WERI-Rb-1 (cell line): ENCODE measurements at regions not wholly inside any gene's neighbourhood (a gene's known extent, or its start where the extent isn't known, plus 50 kb on each side); places are given as distances from the start of the nearest gene placed in this dataset.
"Not testable (repeated sequence)": the region's sequence is repeated elsewhere in the genome, so short reads cannot be mapped to it uniquely, and the experiment has no call there.

Experiments used
- DNase-seq: peaks from one replicate; pipeline ENCODE4 v3.0.0-alpha.2; 2020
- H3K27ac ChIP-seq: fragments of 250-450 bp; sonication (Bioruptor Pico); 2 replicates; pipeline ENCODE4 v1.5.1; 2020; ENCODE audit warnings: mild to moderate bottlenecking, moderate library complexity
- H3K27me3 ChIP-seq: fragments of 250-450 bp; sonication (Bioruptor Pico); 2 replicates; pipeline ENCODE4 v1.5.1; 2021; ENCODE audit warnings: mild to moderate bottlenecking, low read depth, moderate library complexity; ENCODE audit not compliant: insufficient read depth, severe bottlenecking
- H3K36me3 ChIP-seq: fragments of 250-450 bp; sonication (Bioruptor Pico); 2 replicates; pipeline ENCODE4 v1.5.1; 2020; ENCODE audit warnings: mild to moderate bottlenecking, moderate library complexity
- H3K4me3 ChIP-seq: 2 replicates; pipeline ENCODE4 v1.5.1; 2011; ENCODE audit warnings: low read depth, mild to moderate bottlenecking, control low read depth, low read length
- H3K9me3 ChIP-seq: fragments of 250-450 bp; sonication (Bioruptor Pico); 2 replicates; pipeline ENCODE4 v1.5.1; 2021; ENCODE audit warnings: mild to moderate bottlenecking, moderate library complexity; ENCODE audit not compliant: severe bottlenecking
- TF ChIP-seq, protein P1 (sequence below): IDR thresholded peaks from 2 replicates; pipeline ENCODE4 v1.5.1; 2011; ENCODE audit warnings: low read depth, mild to moderate bottlenecking, control low read depth, inconsistent platforms, low read length

DNA sequence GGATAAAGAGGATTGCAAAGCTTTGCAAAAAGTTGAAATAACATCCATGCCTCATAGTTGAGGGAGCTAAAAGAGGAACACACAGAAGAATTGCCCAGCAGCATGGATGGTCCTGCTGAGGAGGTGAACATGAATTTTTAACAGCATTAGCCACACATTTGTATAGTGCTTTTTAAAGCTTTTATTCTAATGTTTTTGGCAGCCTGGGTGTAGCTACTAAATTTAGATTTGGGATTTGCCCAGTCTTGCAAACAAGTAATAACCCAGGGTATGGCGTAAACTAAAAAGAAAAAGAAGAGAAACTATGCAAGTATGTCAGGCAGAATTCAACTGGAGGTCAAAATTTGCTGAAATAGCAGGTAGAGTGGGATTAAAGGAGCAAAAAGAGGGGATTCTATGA is 75.1 kb upstream of the PTPRK start:
- H3K4me3 ChIP-seq: no peak overlapping the region
- H3K27me3 ChIP-seq: no peaks in the 10 kb centered on the region
- H3K27ac ChIP-seq: no peak overlapping the region
- no peaks in the 10 kb centered on the region for H3K9me3 ChIP-seq
- DNase-seq: no peak
- TF ChIP-seq, protein P1, sequence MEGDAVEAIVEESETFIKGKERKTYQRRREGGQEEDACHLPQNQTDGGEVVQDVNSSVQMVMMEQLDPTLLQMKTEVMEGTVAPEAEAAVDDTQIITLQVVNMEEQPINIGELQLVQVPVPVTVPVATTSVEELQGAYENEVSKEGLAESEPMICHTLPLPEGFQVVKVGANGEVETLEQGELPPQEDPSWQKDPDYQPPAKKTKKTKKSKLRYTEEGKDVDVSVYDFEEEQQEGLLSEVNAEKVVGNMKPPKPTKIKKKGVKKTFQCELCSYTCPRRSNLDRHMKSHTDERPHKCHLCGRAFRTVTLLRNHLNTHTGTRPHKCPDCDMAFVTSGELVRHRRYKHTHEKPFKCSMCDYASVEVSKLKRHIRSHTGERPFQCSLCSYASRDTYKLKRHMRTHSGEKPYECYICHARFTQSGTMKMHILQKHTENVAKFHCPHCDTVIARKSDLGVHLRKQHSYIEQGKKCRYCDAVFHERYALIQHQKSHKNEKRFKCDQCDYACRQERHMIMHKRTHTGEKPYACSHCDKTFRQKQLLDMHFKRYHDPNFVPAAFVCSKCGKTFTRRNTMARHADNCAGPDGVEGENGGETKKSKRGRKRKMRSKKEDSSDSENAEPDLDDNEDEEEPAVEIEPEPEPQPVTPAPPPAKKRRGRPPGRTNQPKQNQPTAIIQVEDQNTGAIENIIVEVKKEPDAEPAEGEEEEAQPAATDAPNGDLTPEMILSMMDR: no peak
- no peaks in the 10 kb centered on the region for H3K36me3 ChIP-seq

DNA sequence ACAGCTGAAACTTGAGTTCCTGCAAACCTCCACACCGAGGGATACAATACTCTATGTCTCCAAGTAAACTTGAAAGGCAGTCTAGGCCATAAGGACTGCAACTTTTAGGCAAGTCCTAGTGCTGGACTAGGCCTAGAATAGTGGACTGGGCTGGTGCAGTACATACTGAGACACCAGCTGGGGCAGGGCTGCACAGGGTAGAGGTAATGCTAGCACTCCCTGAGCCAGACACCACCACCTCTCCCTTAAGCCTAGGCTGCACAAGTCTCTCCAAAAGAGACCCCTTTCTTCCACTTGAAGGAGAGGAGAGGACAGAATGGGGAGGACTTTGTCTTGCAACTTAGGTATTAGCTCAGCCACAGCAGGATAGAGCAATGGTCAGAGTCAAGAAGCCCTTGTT is 65.7 kb upstream of the PTPRK start:
- TF ChIP-seq, protein P1: no peak
- no peaks in the 10 kb centered on the region for H3K27me3 ChIP-seq
- no peaks in the 10 kb centered on the region for H3K9me3 ChIP-seq
- no peak overlapping the region for H3K27ac ChIP-seq
- DNase-seq: no peak
- no peak overlapping the region for H3K4me3 ChIP-seq
- H3K36me3 ChIP-seq: no peaks in the 10 kb centered on the region

DNA sequence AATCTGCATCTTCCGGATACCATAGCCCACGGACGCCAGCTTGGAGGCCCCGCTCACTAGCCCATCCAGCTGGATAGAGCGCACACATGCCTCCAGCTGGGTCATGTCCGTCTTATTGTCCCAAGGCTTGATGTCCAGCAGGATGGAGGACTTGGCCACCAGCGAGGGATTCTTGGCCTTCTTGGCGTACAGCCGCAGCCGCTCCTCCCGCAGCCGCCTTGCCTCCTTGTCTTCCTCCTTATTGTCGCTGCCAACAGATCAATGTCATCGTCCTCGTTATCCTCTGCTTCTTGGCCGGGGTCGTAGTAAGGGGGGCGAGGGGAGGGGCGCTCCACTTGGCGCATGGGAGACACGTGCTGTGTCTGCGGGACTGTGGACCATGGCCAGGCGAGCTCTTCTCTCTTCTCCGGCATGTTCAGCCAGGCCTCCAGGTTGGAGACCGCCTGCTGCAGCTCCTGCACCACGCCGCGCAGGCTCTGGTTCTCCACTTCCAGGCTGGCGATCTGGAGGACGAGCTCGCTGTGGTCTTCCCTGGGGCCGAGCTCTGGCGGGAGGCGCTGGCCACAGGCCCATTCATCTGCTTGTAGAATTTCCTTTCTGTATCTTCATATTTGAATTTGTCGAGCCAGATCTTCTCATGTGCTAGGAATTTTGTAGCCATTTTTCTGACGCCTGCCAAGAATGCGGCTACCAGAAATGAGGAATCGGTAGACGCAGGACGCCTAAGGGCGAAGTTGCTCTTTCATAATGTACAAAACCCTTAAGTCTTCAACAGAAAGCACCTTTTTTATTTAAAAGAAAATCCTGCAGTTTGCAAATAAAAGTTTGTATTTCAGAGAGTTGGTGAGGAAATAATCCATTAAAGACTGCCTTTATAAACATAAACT is 60.1 kb upstream of the PTPRK start:
- Histone ChIP-seq H3K36me3 (no peaks in the 10 kb centered on the region), H3K27me3 (no peaks in the 10 kb centered on the region), H3K9me3 (no peaks in the 10 kb centered on the region), H3K27ac (no peak overlapping the region), H3K4me3 (no peak overlapping the region)
- TF ChIP-seq, protein P1: no peak
- DNase-seq: no peak

DNA sequence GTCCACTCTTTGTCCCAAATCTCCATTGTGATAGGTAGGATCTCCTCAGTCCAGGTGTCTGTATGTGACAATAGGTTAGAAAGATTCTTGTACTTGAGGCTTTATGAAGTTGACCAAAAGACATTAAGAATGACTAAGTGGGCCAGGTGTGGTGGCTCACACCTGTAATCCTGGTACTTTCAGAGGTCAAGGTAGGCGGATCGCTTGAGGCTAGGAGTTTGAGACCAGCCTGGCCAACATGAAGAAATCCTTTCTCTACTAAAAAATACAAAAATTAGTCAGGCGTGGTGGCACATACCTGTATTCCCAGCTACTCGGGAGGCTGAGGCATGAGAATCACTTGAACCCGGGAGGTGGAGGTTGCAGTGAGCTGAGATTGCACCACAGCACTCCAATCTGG is 54.9 kb upstream of the PTPRK start:
- DNase-seq, H3K4me3 ChIP-seq, H3K36me3 ChIP-seq, H3K27ac ChIP-seq, H3K27me3 ChIP-seq, H3K9me3 ChIP-seq: not testable (repeated sequence)

DNA sequence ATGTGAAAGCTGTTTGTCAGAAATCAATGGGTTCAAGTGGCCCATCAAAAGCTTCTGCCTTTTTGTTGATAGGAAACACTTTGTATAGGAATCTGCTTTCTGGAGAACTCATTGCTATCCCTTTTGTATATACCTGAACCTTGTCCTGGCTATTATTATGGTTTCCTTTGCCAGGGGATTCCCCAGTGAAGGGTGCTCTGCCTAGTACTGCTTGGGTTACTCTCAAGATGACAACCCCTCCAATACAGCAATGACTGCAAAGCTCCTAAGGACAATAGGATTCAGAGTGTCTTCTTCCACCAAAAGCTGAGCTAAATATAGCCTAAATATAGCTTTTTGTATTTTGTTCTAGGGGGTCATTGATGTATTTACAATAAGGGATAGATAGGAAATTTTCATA is 54.0 kb upstream of the PTPRK start:
- TF ChIP-seq, protein P1: no peak
- Histone ChIP-seq H3K27ac (no peak overlapping the region), H3K27me3 (no peaks in the 10 kb centered on the region), H3K4me3 (no peak overlapping the region), H3K36me3 (no peaks in the 10 kb centered on the region), H3K9me3 (no peaks in the 10 kb centered on the region)
- no peak for DNase-seq

DNA sequence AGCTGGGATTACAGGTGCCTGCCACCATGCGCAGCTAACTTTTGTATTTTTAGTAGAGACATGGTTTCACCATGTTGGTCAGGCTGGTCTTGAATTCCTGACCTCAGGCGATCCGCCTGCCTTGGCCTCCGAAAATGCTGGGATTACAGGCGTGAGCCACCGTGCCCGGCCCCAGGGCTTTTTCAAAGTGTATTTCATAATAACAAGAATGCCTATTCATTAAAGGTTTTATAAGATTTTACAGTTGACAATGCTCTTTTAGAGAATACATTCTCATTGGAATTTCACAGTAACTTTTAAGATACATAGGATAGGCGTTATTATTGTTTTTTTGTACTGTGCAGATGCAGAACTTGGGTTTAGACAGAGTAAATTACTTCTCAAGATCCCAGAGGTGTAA is 52.6 kb upstream of the PTPRK start:
- no peaks in the 10 kb centered on the region for H3K36me3 ChIP-seq
- DNase-seq: no peak
- no peak overlapping the region for H3K27ac ChIP-seq
- no peak overlapping the region for H3K4me3 ChIP-seq
- H3K9me3 ChIP-seq: no peaks in the 10 kb centered on the region
- TF ChIP-seq, protein P1: no peak
- H3K27me3 ChIP-seq: no peaks in the 10 kb centered on the region
